ENCODE measurements at regions not wholly inside any gene's neighbourhood (a gene's known extent, or its start where the extent isn't known, plus 50 kb on each side); places are given as distances from the start of the nearest gene placed in this dataset.

DNA sequence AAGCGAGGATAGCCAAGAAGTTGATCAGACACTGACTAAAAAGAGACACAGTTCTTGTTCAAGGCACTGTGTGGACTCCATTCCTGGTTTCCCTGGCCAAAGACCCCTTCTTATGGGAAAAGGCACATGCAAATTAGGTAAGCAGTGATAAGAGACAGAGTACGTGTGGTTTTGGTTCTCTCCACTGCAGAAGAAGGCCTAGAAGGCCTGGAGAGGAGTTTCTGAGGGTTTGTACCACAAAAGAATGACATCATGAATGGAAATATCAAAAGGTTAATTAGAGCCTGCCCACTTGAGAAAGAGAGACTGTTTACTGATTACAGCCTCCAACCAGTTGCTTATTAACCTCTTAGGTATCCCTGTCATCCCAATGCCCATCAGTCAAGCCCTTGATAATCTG, 137.5 kb downstream of the ZNF365 start:
- TF ChIP-seq POLR2A (IDR thresholded peaks at IDR 0.05; ENCODE audit: low read depth, low read length) (no peak), TAF1 (IDR thresholded peaks at IDR 0.05; ENCODE audit: borderline replicate concordance, low read depth, low read length) (no peak), POLR2AphosphoS5 (IDR thresholded peaks at IDR 0.05; ENCODE audit: low read depth, low read length) (no peak)
